ENCODE measurements at regions not wholly inside any gene's neighbourhood (a gene's known extent, or its start where the extent isn't known, plus 50 kb on each side); places are given as distances from the start of the nearest gene placed in this dataset.

- TF ChIP-seq CTCF (IDR thresholded peaks at IDR 0.05; ENCODE audit: low read length) (peak; percentile 73), EZH2 (IDR thresholded peaks at IDR 0.05; ENCODE audit: borderline replicate concordance, low read length) (no peak)
Measured at GRCh38 chr2:58762176-58762781, 521.2 kb upstream of the FANCL start.

Measured in OCI-LY1 (cell line).